ENCODE measurements at regions not wholly inside any gene's neighbourhood (a gene's known extent, or its start where the extent isn't known, plus 50 kb on each side); places are given as distances from the start of the nearest gene placed in this dataset.

GRCh38 chr12:31205054-31205453, 120.9 kb downstream of the SINHCAF start:
- no peak for DNase-seq (ENCODE audit: low read depth)
- no peak for TF ChIP-seq CTCF (conservative IDR thresholded peaks at IDR 0.05; ENCODE audit: low read depth, low read length)
- no peak overlapping the region for H3K4me3 ChIP-seq (ENCODE audit: low read length)

GRCh38 chr12:31206038-31206670, 119.8 kb downstream of the SINHCAF start:
- peak; percentile 62 for DNase-seq (ENCODE audit: low read depth)
- no peak overlapping the region for H3K4me3 ChIP-seq (ENCODE audit: low read length)
- TF ChIP-seq CTCF (conservative IDR thresholded peaks at IDR 0.05; ENCODE audit: low read depth, low read length): no peak

GRCh38 chr12:31207799-31208465, 118.0 kb downstream of the SINHCAF start:
- TF ChIP-seq CTCF (conservative IDR thresholded peaks at IDR 0.05; ENCODE audit: low read depth, low read length): no peak
- H3K4me3 ChIP-seq (ENCODE audit: low read length): no peak overlapping the region
- DNase-seq (ENCODE audit: low read depth): no peak

- no peak for TF ChIP-seq CTCF (conservative IDR thresholded peaks at IDR 0.05; ENCODE audit: low read depth, low read length)
- DNase-seq (ENCODE audit: low read depth): no peak
- no peak overlapping the region for H3K4me3 ChIP-seq (ENCODE audit: low read length)
These were observed 115.8 kb downstream of the SINHCAF start for GRCh38 chr12:31210104-31210503.

GRCh38 chr12:31210541-31210940, 115.4 kb downstream of the SINHCAF start:
- DNase-seq (ENCODE audit: low read depth): no peak
- TF ChIP-seq CTCF (conservative IDR thresholded peaks at IDR 0.05; ENCODE audit: low read depth, low read length): no peak

GRCh38 chr12:31214626-31215517, 111.1 kb downstream of the SINHCAF start:
- no peak for TF ChIP-seq CTCF (conservative IDR thresholded peaks at IDR 0.05; ENCODE audit: low read depth, low read length)
- H3K4me3 ChIP-seq (ENCODE audit: low read length): no peak overlapping the region
- DNase-seq (ENCODE audit: low read depth): no peak

More at GRCh38 chr12:31210541-31210940, 115.4 kb downstream of the SINHCAF start:
- H3K4me3 ChIP-seq (ENCODE audit: low read length): no peak overlapping the region
